ENCODE measurements at regions not wholly inside any gene's neighbourhood (a gene's known extent, or its start where the extent isn't known, plus 50 kb on each side); places are given as distances from the start of the nearest gene placed in this dataset.

- ATAC-seq: no peak
- Histone ChIP-seq H3K79me2 (ENCODE audit: insufficient read depth, low read length) (no peaks in the 10 kb centered on the region), H4K20me1 (ENCODE audit: insufficient read depth, low read length) (no peaks in the 10 kb centered on the region), H3K36me3 (replicated peaks in 1 of 2; ENCODE audit: control insufficient read depth in 1 of 2, insufficient read depth in 2 of 2, low read length in 2 of 2) (no peaks in the 10 kb centered on the region), H3K4me2 (ENCODE audit: low read depth, low read length) (no peak overlapping the region), H3K9me3 (ENCODE audit: low read length) (no peaks in the 10 kb centered on the region), H2AFZ (ENCODE audit: low read length) (no peak overlapping the region), H3K27ac (ENCODE audit: extremely low read length, insufficient read depth, low read length) (no peak overlapping the region), H3K27me3 (ENCODE audit: control insufficient read depth in 1 of 2, insufficient read depth in 2 of 2, low read length in 2 of 2) (no peaks in the 10 kb centered on the region; a peak in 1 of 5 replicates), H3K4me3 (replicated peaks in 1 of 3; ENCODE audit: insufficient read depth in 1 of 3, low read depth in 2 of 3, low read length in 3 of 3) (no peak overlapping the region), H3K9ac (ENCODE audit: insufficient read depth, low read depth, low read length) (no peak overlapping the region), H3K4me1 (ENCODE audit: insufficient read depth, low read length) (peaks cover 26% of the 10 kb centered on the region)
- in situ Hi-C loops (cut with HindIII; ENCODE audit: extremely low pct_ligation_motif_present, low pct_unique_long_range_greater_than_20kb): no loop called here
- ChIA-PET POLR2A (no interaction called here), CTCF (ENCODE audit: low intra/inter-chr PET ratio, low total read pairs) (no interaction called here)
- FAIRE-seq: no peak
- no peak for DNase-seq (ENCODE audit: low spot score)
- BruUV-seq (replicated peaks): no TSS peak
- no peak for TF ChIP-seq ARID2 (CRISPR knock-in tag; IDR thresholded peaks at IDR 0.05; ENCODE audit: borderline replicate concordance)
- TF ChIP-seq MAFK (conservative IDR thresholded peaks at IDR 0.05 in 1 of 2, IDR thresholded peaks at IDR 0.05 in 1 of 2; ENCODE audit: low read length in 2 of 2): peak in 1 of 2 experiments; percentile 34; a peak in 1 of 4 replicates
- 76% methylated on average over 1 of the region's 1 CpG for WGBS (ENCODE audit: low lambda C conversion rate)
- intact Hi-C loops (cut with micrococcal nuclease; ENCODE audit: unreplicated experiment): no loop called here
Measured at GRCh38 chr18:48459465-48459864, 50.3 kb upstream of the ZBTB7C start.

GRCh38 chr18:48459016-48459415, 49.8 kb upstream of the ZBTB7C start:
- POLR2A ChIA-PET: no interaction called here
- Histone ChIP-seq H3K27me3 (ENCODE audit: control insufficient read depth in 1 of 2, insufficient read depth in 2 of 2, low read length in 2 of 2) (no peaks in the 10 kb centered on the region; a peak in 1 of 5 replicates), H3K4me2 (ENCODE audit: low read depth, low read length) (no peak overlapping the region), H3K79me2 (ENCODE audit: insufficient read depth, low read length) (no peaks in the 10 kb centered on the region), H3K4me1 (ENCODE audit: insufficient read depth, low read length) (peaks cover 31% of the 10 kb centered on the region), H3K4me3 (replicated peaks in 1 of 3; ENCODE audit: insufficient read depth in 1 of 3, low read depth in 2 of 3, low read length in 3 of 3) (no peak overlapping the region), H3K9me3 (ENCODE audit: low read length) (no peaks in the 10 kb centered on the region), H3K27ac (ENCODE audit: extremely low read length, insufficient read depth, low read length) (no peak overlapping the region), H4K20me1 (ENCODE audit: insufficient read depth, low read length) (no peaks in the 10 kb centered on the region), H3K9ac (ENCODE audit: insufficient read depth, low read depth, low read length) (no peak overlapping the region), H3K36me3 (replicated peaks in 1 of 2; ENCODE audit: control insufficient read depth in 1 of 2, insufficient read depth in 2 of 2, low read length in 2 of 2) (no peaks in the 10 kb centered on the region), H2AFZ (ENCODE audit: low read length) (no peak overlapping the region)
- in situ Hi-C loops (cut with HindIII; ENCODE audit: extremely low pct_ligation_motif_present, low pct_unique_long_range_greater_than_20kb): no loop called here
- no peak for DNase-seq (ENCODE audit: low spot score)
- CTCF ChIA-PET (ENCODE audit: low intra/inter-chr PET ratio, low total read pairs): no interaction called here
- no TSS peak for BruUV-seq (replicated peaks)
- no peak for FAIRE-seq
- intact Hi-C loops (cut with micrococcal nuclease; ENCODE audit: unreplicated experiment): no loop called here
- no peak for ATAC-seq
- TF ChIP-seq GLMP (CRISPR knock-in tag; IDR thresholded peaks at IDR 0.05; ENCODE audit: borderline replicate concordance): no peak
- TF ChIP-seq ZNF672 (CRISPR knock-in tag; IDR thresholded peaks at IDR 0.05): no peak
- no peak for TF ChIP-seq PHF21A (CRISPR knock-in tag; IDR thresholded peaks at IDR 0.05)
- TF ChIP-seq HBP1 (CRISPR knock-in tag; IDR thresholded peaks at IDR 0.05; ENCODE audit: low read depth): no peak
- TF ChIP-seq SMARCE1 (IDR thresholded peaks at IDR 0.05; ENCODE audit: borderline replicate concordance): no peak
- TF ChIP-seq PLSCR1 (CRISPR knock-in tag; IDR thresholded peaks at IDR 0.05; ENCODE audit: borderline replicate concordance): no peak
- TF ChIP-seq ZXDC (CRISPR knock-in tag; IDR thresholded peaks at IDR 0.05): no peak
- no peak for TF ChIP-seq ATF2 (CRISPR knock-in tag; IDR thresholded peaks at IDR 0.05)
- TF ChIP-seq BRD4 (CRISPR knock-in tag; IDR thresholded peaks at IDR 0.05): no peak

All from HepG2 (cell line).